22Rv1 (cell line): ENCODE measurements at regions not wholly inside any gene's neighbourhood (a gene's known extent, or its start where the extent isn't known, plus 50 kb on each side); places are given as distances from the start of the nearest gene placed in this dataset.

Source experiments
- ZFX ChIP-seq: fragments of 450-650 bp; IDR thresholded peaks from 2 replicates; pipeline ENCODE4 v1.6.1; 2017; ENCODE audit warnings: antibody characterized with exemption, borderline replicate concordance
- TF ChIP-seq, protein P1 (sequence below): fragments of 450-650 bp; IDR thresholded peaks from 2 replicates; pipeline ENCODE4 v1.5.1; 2017; ENCODE audit warnings: mild to moderate bottlenecking

- TF ChIP-seq, protein P1, sequence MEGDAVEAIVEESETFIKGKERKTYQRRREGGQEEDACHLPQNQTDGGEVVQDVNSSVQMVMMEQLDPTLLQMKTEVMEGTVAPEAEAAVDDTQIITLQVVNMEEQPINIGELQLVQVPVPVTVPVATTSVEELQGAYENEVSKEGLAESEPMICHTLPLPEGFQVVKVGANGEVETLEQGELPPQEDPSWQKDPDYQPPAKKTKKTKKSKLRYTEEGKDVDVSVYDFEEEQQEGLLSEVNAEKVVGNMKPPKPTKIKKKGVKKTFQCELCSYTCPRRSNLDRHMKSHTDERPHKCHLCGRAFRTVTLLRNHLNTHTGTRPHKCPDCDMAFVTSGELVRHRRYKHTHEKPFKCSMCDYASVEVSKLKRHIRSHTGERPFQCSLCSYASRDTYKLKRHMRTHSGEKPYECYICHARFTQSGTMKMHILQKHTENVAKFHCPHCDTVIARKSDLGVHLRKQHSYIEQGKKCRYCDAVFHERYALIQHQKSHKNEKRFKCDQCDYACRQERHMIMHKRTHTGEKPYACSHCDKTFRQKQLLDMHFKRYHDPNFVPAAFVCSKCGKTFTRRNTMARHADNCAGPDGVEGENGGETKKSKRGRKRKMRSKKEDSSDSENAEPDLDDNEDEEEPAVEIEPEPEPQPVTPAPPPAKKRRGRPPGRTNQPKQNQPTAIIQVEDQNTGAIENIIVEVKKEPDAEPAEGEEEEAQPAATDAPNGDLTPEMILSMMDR: no peak
- TF ChIP-seq ZFX: no peak
Measured at GRCh38 chr3:34145796-34146195, 347.4 kb downstream of the PDCD6IP start.
